HCT116 (cell line): ENCODE measurements at regions not wholly inside any gene's neighbourhood (a gene's known extent, or its start where the extent isn't known, plus 50 kb on each side); places are given as distances from the start of the nearest gene placed in this dataset.

ENCODE experiments used
- ATAC-seq: fragments of 200-7000 bp; cut with Tn5 transposase; 2 replicates; pipeline ENCODE4 v1.9.1; 2020; ENCODE audit warnings: mild to moderate bottlenecking, moderate library complexity
- BruUV-seq: library from RNA; stranded (reverse); fragments of 400-500 nt; replicated peaks from 2 replicates; lab custom pipeline; 2021; lab: Mats Ljungman, UMichigan
- CTCF ChIA-PET: fragments of 300-600 bp; sonication (Branson Sonifier 250); formaldehyde crosslinking; loops from one replicate; lab custom pipeline; 2021; ENCODE audit warnings: antibody characterized with exemption; lab: Charles Lee
- POLR2A ChIA-PET: fragments of 300-600, 350-600 bp; sonication (Branson Sonifier 250); formaldehyde crosslinking; loops from one replicate; lab custom pipeline; 2021; ENCODE audit warnings: antibody characterized with exemption; lab: Charles Lee
- RAD21 ChIA-PET, 2 experiments: fragments of 300-600 bp; sonication (Branson Sonifier 250); formaldehyde crosslinking; loops; one replicate each; lab custom pipeline; 2023; ENCODE audit warnings: low total read pairs in 2 of 2; ENCODE audit not compliant: uncharacterized antibody in 2 of 2, unreplicated experiment in 2 of 2, low non-redundant PET in 1 of 2; lab: Charles Lee
- DNase-seq: peaks from one replicate; pipeline ENCODE4 v3.0.0-alpha.2; 2010; ENCODE audit warnings: low read depth, low spot score
- H2AFZ ChIP-seq: fragments of 200-600 bp; shearing (Covaris generic), sonication (generic); 2 replicates; pipeline ENCODE4 v1.6.1; 2017; ENCODE audit warnings: low read depth, mixed run types, mixed read lengths, antibody characterized with exemption, low read length; ENCODE audit not compliant: poor library complexity, severe bottlenecking
- H3K27ac ChIP-seq: 2 replicates; pipeline ENCODE4 v1.5.1; 2012; ENCODE audit warnings: low read depth, low read length
- H3K27me3 ChIP-seq: fragments of 200-600 bp; sonication (generic); 2 replicates; pipeline ENCODE4 v1.6.1; 2016; ENCODE audit warnings: mixed run types, low read length, mixed read lengths; ENCODE audit not compliant: insufficient read depth
- H3K36me3 ChIP-seq, 2 experiments: fragments of 200-500 bp in 1 of 2; fragments of 200-600 bp in 1 of 2; sonication (Bioruptor generic) in 1 of 2; sonication (generic) in 1 of 2; 2 replicates each; pipeline versions ENCODE4 v1.5.1 to v1.6.1; 2014 to 2016; ENCODE audit warnings: low read length in 2 of 2, inconsistent platforms in 1 of 2, mixed read lengths in 1 of 2, mixed run types in 1 of 2; ENCODE audit not compliant: insufficient read depth in 2 of 2, control insufficient read depth in 1 of 2
- H3K4me1 ChIP-seq, 2 experiments: fragments of 200-600 bp in 1 of 2; sonication (generic) in 1 of 2; 2 replicates each; pipeline versions ENCODE4 v1.5.1 to v1.6.1; 2012 to 2017; ENCODE audit warnings: low read length in 2 of 2, inconsistent platforms in 1 of 2, mild to moderate bottlenecking in 1 of 2, mixed read lengths in 1 of 2, mixed run types in 1 of 2, moderate library complexity in 1 of 2; ENCODE audit not compliant: insufficient read depth in 2 of 2, control insufficient read depth in 1 of 2
- H3K4me2 ChIP-seq: fragments of 200-600 bp; sonication (generic); 2 replicates; pipeline ENCODE4 v1.6.1; 2017; ENCODE audit warnings: mixed run types, low read length, mixed read lengths
- H3K4me3 ChIP-seq, 2 experiments: fragments of 200-600 bp in 1 of 2; sonication (generic) in 1 of 2; replicated peaks in 1 of 2; 2 replicates each; pipeline ENCODE4 v1.5.1; 2011 to 2016; ENCODE audit warnings: low read length in 2 of 2, control low read depth in 1 of 2, low read depth in 1 of 2, mild to moderate bottlenecking in 1 of 2, mixed read lengths in 1 of 2, mixed run types in 1 of 2
- H3K79me2 ChIP-seq: fragments of 200-600 bp; sonication (generic); 2 replicates; pipeline ENCODE4 v1.6.1; 2017; ENCODE audit warnings: mild to moderate bottlenecking, mixed run types, low read length, moderate library complexity, mixed read lengths; ENCODE audit not compliant: insufficient read depth
- H3K9ac ChIP-seq: fragments of 200-600 bp; sonication (generic); 2 replicates; pipeline ENCODE4 v1.6.1; 2016; ENCODE audit warnings: low read length, mixed read lengths
- H3K9me2 ChIP-seq: fragments of 200-600 bp; sonication (generic), shearing (Covaris generic); 2 replicates; pipeline ENCODE4 v1.6.1; 2017; ENCODE audit warnings: mixed run types, mild to moderate bottlenecking, moderate library complexity; ENCODE audit not compliant: insufficient read depth
- H3K9me3 ChIP-seq, 2 experiments: fragments of 200-500 bp in 1 of 2; fragments of 200-600 bp in 1 of 2; sonication (Bioruptor generic) in 1 of 2; sonication (generic) in 1 of 2; 2 replicates each; pipeline ENCODE4 v1.6.1; 2014 to 2017; ENCODE audit warnings: low read length in 2 of 2, mixed read lengths in 2 of 2, inconsistent platforms in 1 of 2, low read depth in 1 of 2, mild to moderate bottlenecking in 1 of 2, mixed run types in 1 of 2, moderate library complexity in 1 of 2; ENCODE audit not compliant: control insufficient read depth in 1 of 2, insufficient read depth in 1 of 2
- H4K20me1 ChIP-seq: fragments of 200-600 bp; sonication (generic), shearing (Covaris generic); 2 replicates; pipeline ENCODE4 v1.6.1; 2017; ENCODE audit warnings: mixed run types, mild to moderate bottlenecking, moderate library complexity; ENCODE audit not compliant: insufficient read depth
- CBX3 ChIP-seq: IDR thresholded peaks from 2 replicates; pipeline ENCODE4 v1.6.1; 2012; ENCODE audit warnings: low read depth
- EZH2 ChIP-seq: fragments of 200-600 bp; sonication (generic); IDR thresholded peaks from 2 replicates; pipeline ENCODE4 v1.6.1; 2017; ENCODE audit warnings: antibody characterized with exemption, mixed run types
- JUND ChIP-seq: IDR thresholded peaks from 2 replicates; pipeline ENCODE4 v1.6.1; 2012
- REST ChIP-seq: IDR thresholded peaks from 2 replicates; pipeline ENCODE4 v1.6.1; 2012; ENCODE audit warnings: low read depth
- SIN3A ChIP-seq: IDR thresholded peaks from 2 replicates; pipeline ENCODE4 v1.6.1; 2012; ENCODE audit warnings: low read depth
- SP1 ChIP-seq: IDR thresholded peaks from 2 replicates; pipeline ENCODE4 v1.6.1; 2012; ENCODE audit warnings: low read depth
- SRF ChIP-seq: IDR thresholded peaks from 2 replicates; pipeline ENCODE4 v1.6.1; 2012; ENCODE audit warnings: low read depth
- TCF7L2 ChIP-seq: IDR thresholded peaks from 2 replicates; pipeline ENCODE4 v1.7.0; 2011; ENCODE audit warnings: borderline replicate concordance, inconsistent platforms; ENCODE audit not compliant: insufficient read depth, insufficient read length; ENCODE audit errors: extremely low read depth
- YY1 ChIP-seq: IDR thresholded peaks from 2 replicates; pipeline ENCODE4 v1.6.1; 2011; ENCODE audit warnings: low read length, low read depth, moderate library complexity, mild to moderate bottlenecking; ENCODE audit not compliant: insufficient replicate concordance; ENCODE audit errors: extremely low read depth
- ZBTB33 ChIP-seq: IDR thresholded peaks from 2 replicates; pipeline ENCODE4 v1.6.1; 2011; ENCODE audit warnings: mild to moderate bottlenecking, low read length, moderate library complexity; ENCODE audit not compliant: insufficient replicate concordance; ENCODE audit errors: extremely low read depth
- ZFX ChIP-seq: fragments of 450-650 bp; IDR thresholded peaks from 2 replicates; pipeline ENCODE4 v1.6.1; 2017
- intact Hi-C: fragments of 100-400 bp; cut with micrococcal nuclease; formaldehyde crosslinking; loops from 2 replicates; pipeline ENCODE4 v1.10.0; 2022
- TF ChIP-seq, protein P1 (sequence below): IDR thresholded peaks from 2 replicates; pipeline ENCODE4 v1.6.1; 2012

- ChIA-PET RAD21 (no interaction called here), POLR2A (no interaction called here), CTCF (no interaction called here)
- Histone ChIP-seq H3K27me3 (no peaks in the 10 kb centered on the region), H3K27ac (no peak overlapping the region), H3K79me2 (no peaks in the 10 kb centered on the region), H4K20me1 (no peaks in the 10 kb centered on the region), H2AFZ (no peak overlapping the region), H3K9me3 (no peaks in the 10 kb centered on the region), H3K9ac (no peak overlapping the region), H3K9me2 (no peaks in the 10 kb centered on the region), H3K4me3 (no peak overlapping the region), H3K4me2 (no peak overlapping the region), H3K4me1 (no peaks in the 10 kb centered on the region)
- no peak for DNase-seq
- no peak for ATAC-seq
- intact Hi-C loops: no loop called here
- BruUV-seq: no TSS peak
- TF ChIP-seq CBX3 (no peak), ZBTB33 (no peak), YY1 (no peak), EZH2 (no peak), SIN3A (no peak), SP1 (no peak), TCF7L2 (no peak), REST (no peak), ZFX (no peak), JUND (no peak), SRF (no peak)
- TF ChIP-seq, protein P1, sequence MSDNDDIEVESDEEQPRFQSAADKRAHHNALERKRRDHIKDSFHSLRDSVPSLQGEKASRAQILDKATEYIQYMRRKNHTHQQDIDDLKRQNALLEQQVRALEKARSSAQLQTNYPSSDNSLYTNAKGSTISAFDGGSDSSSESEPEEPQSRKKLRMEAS: no peak
- TF ChIP-seq, all 23 proteins: peak for 0
- no peaks in the 10 kb centered on the region for H3K36me3 ChIP-seq
Measured at GRCh38 chr2:100703213-100703612, 116.7 kb upstream of the NPAS2 start.
